Loucy (cell line): ENCODE measurements at regions not wholly inside any gene's neighbourhood (a gene's known extent, or its start where the extent isn't known, plus 50 kb on each side); places are given as distances from the start of the nearest gene placed in this dataset.

ENCODE experiments used
- H2AFZ ChIP-seq: fragments of 200-600 bp; sonication (generic); 2 replicates; pipeline ENCODE4 v1.6.0; 2016; ENCODE audit warnings: antibody characterized with exemption, mild to moderate bottlenecking, low read length, moderate library complexity
- H3F3A ChIP-seq: fragments of 200-600 bp; 2 replicates; pipeline ENCODE4 v1.6.0; 2016; ENCODE audit warnings: antibody characterized with exemption, low read depth, mild to moderate bottlenecking
- H3K27me3 ChIP-seq: fragments of 200-600 bp; sonication (generic); 2 replicates; pipeline ENCODE4 v1.6.1; 2014; ENCODE audit warnings: low read length, mild to moderate bottlenecking; ENCODE audit not compliant: insufficient read depth, poor library complexity, severe bottlenecking
- H3K36me3 ChIP-seq: fragments of 200-600 bp; sonication (generic); 2 replicates; pipeline ENCODE4 v1.6.1; 2016; ENCODE audit warnings: low read length; ENCODE audit not compliant: insufficient read depth
- H3K4me1 ChIP-seq: fragments of 200-600 bp; sonication (generic); 2 replicates; pipeline ENCODE4 v1.5.1; 2014; ENCODE audit warnings: low read length, mild to moderate bottlenecking; ENCODE audit not compliant: insufficient read depth, poor library complexity, severe bottlenecking
- H3K4me2 ChIP-seq: fragments of 200-600 bp; sonication (generic); 2 replicates; pipeline ENCODE4 v1.6.0; 2014; ENCODE audit warnings: antibody characterized with exemption, low read length, low read depth, mild to moderate bottlenecking; ENCODE audit not compliant: poor library complexity, severe bottlenecking
- H3K4me3 ChIP-seq: fragments of 200-600 bp; sonication (generic); 2 replicates; pipeline ENCODE4 v1.5.1; 2014; ENCODE audit warnings: low read length, mild to moderate bottlenecking, mixed read lengths; ENCODE audit not compliant: poor library complexity, severe bottlenecking
- H3K79me2 ChIP-seq: fragments of 200-600 bp; sonication (generic); 2 replicates; pipeline ENCODE4 v1.6.1; 2014; ENCODE audit warnings: low read length; ENCODE audit not compliant: insufficient read depth
- H3K9ac ChIP-seq: fragments of 200-600 bp; sonication (generic); 2 replicates; pipeline ENCODE4 v1.6.0; 2014; ENCODE audit warnings: mild to moderate bottlenecking, low read depth, low read length, moderate library complexity; ENCODE audit not compliant: poor library complexity, severe bottlenecking
- H3K9me2 ChIP-seq: fragments of 200-600 bp; sonication (generic); replicated peaks from 2 replicates; pipeline ENCODE4 v1.6.1; 2016; ENCODE audit warnings: low read depth, low read length, mixed read lengths
- H3K9me3 ChIP-seq: fragments of 200-600 bp; sonication (generic); 2 replicates; pipeline ENCODE4 v1.6.1; 2014; ENCODE audit warnings: mild to moderate bottlenecking, antibody characterized with exemption, low read length, low read depth; ENCODE audit not compliant: insufficient read depth
- H4K20me1 ChIP-seq: fragments of 200-600 bp; sonication (generic); 2 replicates; pipeline ENCODE4 v1.6.0; 2014; ENCODE audit warnings: antibody characterized with exemption, low read length, mild to moderate bottlenecking; ENCODE audit not compliant: insufficient read depth, poor library complexity, severe bottlenecking
- EZH2phosphoT487 ChIP-seq: fragments of 200-600 bp; IDR thresholded peaks from 2 replicates; pipeline ENCODE4 v1.6.1; 2018; ENCODE audit warnings: antibody characterized with exemption, mild to moderate bottlenecking, moderate library complexity, borderline replicate concordance
- TF ChIP-seq, protein P1 (sequence below): fragments of 200-600 bp; sonication (generic); conservative IDR thresholded peaks from 2 replicates; pipeline ENCODE4 v1.5.1; 2014; ENCODE audit warnings: mild to moderate bottlenecking, antibody characterized with exemption, low read length

DNA sequence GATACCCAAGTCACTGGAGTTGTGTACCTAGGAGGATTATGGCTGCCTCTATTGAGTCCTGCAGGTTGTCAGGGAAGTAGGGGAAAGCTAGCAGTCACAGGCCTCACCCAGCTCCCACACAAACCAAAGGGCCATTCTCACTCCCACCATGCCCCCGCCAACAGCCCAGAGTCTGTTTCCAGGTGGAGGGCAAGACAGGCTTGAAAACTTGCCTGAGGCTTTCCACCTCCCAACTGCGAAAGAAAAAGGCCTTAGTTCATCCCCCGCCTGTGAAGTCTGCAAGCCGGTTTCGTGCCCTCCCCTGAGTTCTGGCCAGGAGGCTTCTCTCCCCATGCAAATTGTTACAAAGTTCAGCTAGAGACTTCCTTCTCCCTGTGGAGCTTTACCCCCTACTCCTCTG lies 270.3 kb downstream of the TXNL1 start:
- no peak overlapping the region for H3K9ac ChIP-seq
- no peak for TF ChIP-seq EZH2phosphoT487
- TF ChIP-seq, protein P1, sequence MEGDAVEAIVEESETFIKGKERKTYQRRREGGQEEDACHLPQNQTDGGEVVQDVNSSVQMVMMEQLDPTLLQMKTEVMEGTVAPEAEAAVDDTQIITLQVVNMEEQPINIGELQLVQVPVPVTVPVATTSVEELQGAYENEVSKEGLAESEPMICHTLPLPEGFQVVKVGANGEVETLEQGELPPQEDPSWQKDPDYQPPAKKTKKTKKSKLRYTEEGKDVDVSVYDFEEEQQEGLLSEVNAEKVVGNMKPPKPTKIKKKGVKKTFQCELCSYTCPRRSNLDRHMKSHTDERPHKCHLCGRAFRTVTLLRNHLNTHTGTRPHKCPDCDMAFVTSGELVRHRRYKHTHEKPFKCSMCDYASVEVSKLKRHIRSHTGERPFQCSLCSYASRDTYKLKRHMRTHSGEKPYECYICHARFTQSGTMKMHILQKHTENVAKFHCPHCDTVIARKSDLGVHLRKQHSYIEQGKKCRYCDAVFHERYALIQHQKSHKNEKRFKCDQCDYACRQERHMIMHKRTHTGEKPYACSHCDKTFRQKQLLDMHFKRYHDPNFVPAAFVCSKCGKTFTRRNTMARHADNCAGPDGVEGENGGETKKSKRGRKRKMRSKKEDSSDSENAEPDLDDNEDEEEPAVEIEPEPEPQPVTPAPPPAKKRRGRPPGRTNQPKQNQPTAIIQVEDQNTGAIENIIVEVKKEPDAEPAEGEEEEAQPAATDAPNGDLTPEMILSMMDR: no peak
- no peak overlapping the region for H3K4me3 ChIP-seq

DNA sequence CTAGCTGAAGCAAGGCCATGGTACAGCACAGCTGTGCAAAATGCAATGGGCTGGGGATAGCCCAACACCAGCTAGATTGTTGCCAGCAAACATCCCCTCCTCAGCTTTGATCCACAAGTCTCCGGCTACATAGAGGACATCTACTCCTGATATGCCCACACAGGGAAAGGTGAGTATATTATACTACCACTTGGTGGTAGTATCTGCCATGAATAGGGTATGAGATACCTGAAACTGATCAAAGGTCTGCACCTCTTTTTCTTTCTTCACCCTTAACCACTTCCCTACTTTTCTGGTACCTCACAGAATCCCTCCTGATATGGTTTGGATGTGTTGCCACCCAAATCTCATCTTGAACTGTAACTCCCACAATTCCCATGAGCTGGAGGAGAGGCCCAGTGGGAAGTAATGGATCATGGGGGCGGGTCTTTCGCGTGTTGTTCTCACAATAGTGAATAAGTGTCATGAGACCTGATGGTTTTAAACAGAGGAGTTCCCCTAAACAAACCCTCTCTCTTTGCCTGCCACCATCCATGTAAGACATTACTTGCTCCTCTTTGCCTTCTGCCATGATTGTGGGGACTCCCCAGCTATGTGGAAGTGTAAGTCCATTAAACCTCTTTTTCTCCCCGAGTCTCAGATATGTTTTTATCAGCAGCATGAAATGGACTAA lies 279.6 kb downstream of the TXNL1 start:
- Histone ChIP-seq H3K27me3 (no peaks in the 10 kb centered on the region), H2AFZ (no peak overlapping the region), H3F3A (no peaks in the 10 kb centered on the region), H3K9ac (no peak overlapping the region), H3K36me3 (no peaks in the 10 kb centered on the region), H3K79me2 (no peaks in the 10 kb centered on the region), H4K20me1 (no peaks in the 10 kb centered on the region), H3K4me2 (no peak overlapping the region), H3K9me3 (peaks cover 6% of the 10 kb centered on the region; the same call in 1 of the 2 replicates), H3K9me2 (no peaks in the 10 kb centered on the region), H3K4me1 (no peaks in the 10 kb centered on the region), H3K4me3 (no peak overlapping the region)
- TF ChIP-seq, protein P1: no peak
- TF ChIP-seq EZH2phosphoT487: no peak

More for the DNA sequence above, 270.3 kb downstream of the TXNL1 start:
- Histone ChIP-seq H3K4me1 (no peaks in the 10 kb centered on the region), H3K4me2 (no peak overlapping the region), H3K79me2 (no peaks in the 10 kb centered on the region), H2AFZ (no peak overlapping the region), H3F3A (no peaks in the 10 kb centered on the region), H3K27me3 (no peaks in the 10 kb centered on the region), H3K36me3 (no peaks in the 10 kb centered on the region), H4K20me1 (no peaks in the 10 kb centered on the region), H3K9me3 (no peaks in the 10 kb centered on the region), H3K9me2 (no peaks in the 10 kb centered on the region)

GRCh38 chr18:56353663-56354260 lies 284.6 kb downstream of the TXNL1 start:
- H3K36me3 ChIP-seq: no peaks in the 10 kb centered on the region
- no peaks in the 10 kb centered on the region for H3F3A ChIP-seq
- H3K9me3 ChIP-seq: no peaks in the 10 kb centered on the region
- no peak overlapping the region for H3K4me2 ChIP-seq
- H3K4me3 ChIP-seq: no peak overlapping the region
- H3K27me3 ChIP-seq: no peaks in the 10 kb centered on the region
- H3K4me1 ChIP-seq: no peaks in the 10 kb centered on the region
- no peaks in the 10 kb centered on the region for H3K79me2 ChIP-seq
- H2AFZ ChIP-seq: no peak overlapping the region
- TF ChIP-seq, protein P1: no peak
- TF ChIP-seq EZH2phosphoT487: no peak
- H3K9me2 ChIP-seq: no peaks in the 10 kb centered on the region
- no peak overlapping the region for H3K9ac ChIP-seq
- H4K20me1 ChIP-seq: no peaks in the 10 kb centered on the region
